Upper lobe of left lung (tissue), 6 donors: ENCODE measurements at regions not wholly inside any gene's neighbourhood (a gene's known extent, or its start where the extent isn't known, plus 50 kb on each side); places are given as distances from the start of the nearest gene placed in this dataset.

ENCODE experiments used
- ATAC-seq, 2 donors: fragments of 200-7000 bp; cut with Tn5 transposase; one replicate each; pipeline ENCODE4 v1.9.1; 2022; ENCODE audit warnings: mild to moderate bottlenecking in 2 of 2, moderate library complexity in 2 of 2; ENCODE audit not compliant: low FRiP score in 2 of 2
- DNase-seq, 2 donors: peaks; one replicate each; pipeline ENCODE4 v3.0.0-alpha.2; 2019 to 2020
- H3K27ac ChIP-seq, 4 donors: fragments of 200-600 bp; sonication (generic); one replicate each; pipeline ENCODE4 v1.5.1; 2016 to 2019
- H3K27me3 ChIP-seq, 4 donors: fragments of 200-600 bp; sonication (generic); one replicate each; pipeline ENCODE4 v1.5.1; 2017 to 2019
- H3K36me3 ChIP-seq, 4 donors: fragments of 200-600 bp; sonication (generic); one replicate each; pipeline ENCODE4 v1.5.1; 2016 to 2019
- H3K4me1 ChIP-seq, 4 donors: fragments of 200-600 bp; sonication (generic); one replicate each; pipeline ENCODE4 v1.5.1; 2018 to 2019
- H3K4me3 ChIP-seq, 4 donors: fragments of 200-600 bp; sonication (generic); one replicate each; pipeline ENCODE4 v1.5.1; 2017 to 2019; ENCODE audit warnings: mild to moderate bottlenecking in 2 of 4, moderate library complexity in 1 of 4
- H3K9me3 ChIP-seq, 4 donors: fragments of 200-600 bp; sonication (generic); one replicate each; pipeline ENCODE4 v1.5.1; 2018 to 2019
- EP300 ChIP-seq, 4 donors: sonication (generic); formaldehyde crosslinking; IDR thresholded peaks; one replicate each; pipeline ENCODE4 v1.5.1; 2017; ENCODE audit warnings: antibody characterized with exemption in 4 of 4, control low read depth in 2 of 4
- POLR2A ChIP-seq, 4 donors: fragments of 450-650 bp; IDR thresholded peaks; one replicate each; pipeline ENCODE4 v1.5.1; 2016 to 2017; ENCODE audit warnings: antibody characterized with exemption in 4 of 4, mild to moderate bottlenecking in 2 of 4
- POLR2AphosphoS5 ChIP-seq, 2 donors: sonication (generic); formaldehyde crosslinking; IDR thresholded peaks; one replicate each; pipeline ENCODE4 v1.5.1; 2017; ENCODE audit warnings: antibody characterized with exemption in 2 of 2
- WGBS, 2 donors: methylation state at CpG; one replicate each; pipeline ENCODE4 v1.1.5; 2017 to 2018; 5-methylcytosine and 5-hydroxymethylcytosine counted together
- TF ChIP-seq, protein P1 (sequence below), 6 experiments: fragments of 450-650 bp in 4 of 6; fragments of 200-600 bp in 2 of 6; sonication (generic) in 2 of 6; IDR thresholded peaks; one replicate each; pipeline ENCODE4 v1.5.1; 2016 to 2019; ENCODE audit warnings: antibody characterized with exemption in 6 of 6
- donor health status: DM: no; HTN: no; CAD: no; lungs with moderate emphysema.
- donor health status: DM: no; HTN: yes; CAD: no; lungs with severe emphysema.

DNA sequence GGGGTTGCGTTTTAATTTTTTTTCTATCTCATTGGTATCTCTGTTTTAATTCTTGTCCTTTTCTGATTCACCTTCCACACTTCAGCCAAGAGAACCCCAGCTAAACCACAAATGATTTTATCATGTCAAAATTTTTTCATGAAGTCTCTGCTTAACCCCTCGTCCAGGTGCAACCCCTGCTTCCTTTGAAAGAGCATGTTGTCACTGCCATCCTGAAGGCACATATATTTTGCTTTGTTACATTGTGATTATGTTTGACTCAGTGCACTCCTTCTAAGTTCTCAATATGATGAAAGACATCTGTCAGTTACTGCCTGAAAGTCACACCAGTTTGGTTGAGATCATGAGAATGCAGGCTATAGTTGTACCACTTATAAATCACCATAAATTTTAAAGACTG is 99.9 kb upstream of the FMR1 start:
- H3K9me3 ChIP-seq, result no peaks in the 10 kb centered on the region
- no peak overlapping the region for H3K27ac ChIP-seq
- WGBS, 2 donors, result 70 to 71% methylated on average over 2 of the region's 2 CpGs
- DNase-seq, result no peak
- no peaks in the 10 kb centered on the region for H3K4me1 ChIP-seq
- TF ChIP-seq EP300 (IDR thresholded peaks at IDR 0.05), result no peak
- TF ChIP-seq POLR2A (IDR thresholded peaks at IDR 0.05), result no peak
- TF ChIP-seq, protein P1, sequence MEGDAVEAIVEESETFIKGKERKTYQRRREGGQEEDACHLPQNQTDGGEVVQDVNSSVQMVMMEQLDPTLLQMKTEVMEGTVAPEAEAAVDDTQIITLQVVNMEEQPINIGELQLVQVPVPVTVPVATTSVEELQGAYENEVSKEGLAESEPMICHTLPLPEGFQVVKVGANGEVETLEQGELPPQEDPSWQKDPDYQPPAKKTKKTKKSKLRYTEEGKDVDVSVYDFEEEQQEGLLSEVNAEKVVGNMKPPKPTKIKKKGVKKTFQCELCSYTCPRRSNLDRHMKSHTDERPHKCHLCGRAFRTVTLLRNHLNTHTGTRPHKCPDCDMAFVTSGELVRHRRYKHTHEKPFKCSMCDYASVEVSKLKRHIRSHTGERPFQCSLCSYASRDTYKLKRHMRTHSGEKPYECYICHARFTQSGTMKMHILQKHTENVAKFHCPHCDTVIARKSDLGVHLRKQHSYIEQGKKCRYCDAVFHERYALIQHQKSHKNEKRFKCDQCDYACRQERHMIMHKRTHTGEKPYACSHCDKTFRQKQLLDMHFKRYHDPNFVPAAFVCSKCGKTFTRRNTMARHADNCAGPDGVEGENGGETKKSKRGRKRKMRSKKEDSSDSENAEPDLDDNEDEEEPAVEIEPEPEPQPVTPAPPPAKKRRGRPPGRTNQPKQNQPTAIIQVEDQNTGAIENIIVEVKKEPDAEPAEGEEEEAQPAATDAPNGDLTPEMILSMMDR (IDR thresholded peaks at IDR 0.05), result no peak
- no peak for TF ChIP-seq POLR2AphosphoS5 (IDR thresholded peaks at IDR 0.05)
- H3K36me3 ChIP-seq, result no peaks in the 10 kb centered on the region
- no peak for ATAC-seq
- no peak overlapping the region for H3K4me3 ChIP-seq
- H3K27me3 ChIP-seq, result no peaks in the 10 kb centered on the region

DNA sequence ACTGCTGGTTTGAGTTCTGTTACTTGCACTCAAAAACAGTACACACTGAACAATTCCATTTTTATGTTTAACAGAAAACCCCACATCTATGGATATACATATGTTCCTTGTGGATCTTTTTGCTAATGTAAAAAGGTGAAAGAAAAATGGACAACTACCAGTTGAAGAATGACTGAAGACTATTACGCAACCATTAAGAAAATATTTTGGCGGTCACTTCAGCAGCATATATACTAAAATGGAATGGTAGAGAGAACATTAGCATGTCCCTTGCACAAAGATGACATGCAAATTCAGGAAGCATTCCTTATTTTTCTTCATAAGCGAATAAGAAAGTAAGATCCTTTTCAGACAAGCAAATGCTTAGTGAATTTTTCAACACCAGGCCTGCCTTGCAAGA is 84.6 kb upstream of the FMR1 start:
- DNase-seq (no peak), ATAC-seq (no peak)
- peaks cover 0 to 10% (median 0%) of the 10 kb centered on the region in 4 donors for H3K9me3 ChIP-seq

DNA sequence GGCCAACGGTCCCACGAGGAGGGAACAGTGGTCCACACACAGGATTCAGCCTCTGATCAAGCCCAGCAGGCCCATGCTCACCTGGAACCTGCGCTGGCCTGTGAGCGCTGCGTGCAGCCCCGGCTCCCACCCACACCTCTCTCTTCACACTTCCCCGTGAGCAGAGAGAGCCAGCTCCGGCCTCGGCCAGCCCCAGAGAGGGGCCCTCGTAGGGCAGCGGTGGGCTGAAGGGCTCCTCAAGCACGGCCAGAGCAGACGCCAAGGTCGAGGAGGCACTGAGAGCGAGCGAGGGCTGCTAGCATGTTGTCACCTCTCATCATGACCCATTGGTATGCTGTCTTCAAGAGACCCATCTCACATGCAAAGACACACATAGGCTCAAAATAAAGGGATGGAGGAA is 83.0 kb upstream of the FMR1 start:
- DNase-seq (peak in 1 of 2 donors; percentile 55), ATAC-seq (no peak)
- Histone ChIP-seq H3K36me3 (no peaks in the 10 kb centered on the region), H3K27ac (no peak overlapping the region), H3K4me3 (no peak overlapping the region), H3K27me3 (no peaks in the 10 kb centered on the region), H3K9me3 (peaks cover 0 to 10% (median 0%) of the 10 kb centered on the region in 4 donors), H3K4me1 (no peaks in the 10 kb centered on the region)
- WGBS, 2 donors, result 88 to 100% methylated on average over 2 to 16 of the region's 16 CpGs
- TF ChIP-seq POLR2AphosphoS5 (IDR thresholded peaks at IDR 0.05) (no peak), EP300 (IDR thresholded peaks at IDR 0.05) (no peak), POLR2A (IDR thresholded peaks at IDR 0.05) (no peak)
- TF ChIP-seq, protein P1 (IDR thresholded peaks at IDR 0.05), result no peak

More for the DNA sequence above, 84.6 kb upstream of the FMR1 start:
- no peak overlapping the region for H3K4me3 ChIP-seq
- H3K4me1 ChIP-seq, result no peaks in the 10 kb centered on the region
- H3K27me3 ChIP-seq, result no peaks in the 10 kb centered on the region
- no peak for TF ChIP-seq EP300 (IDR thresholded peaks at IDR 0.05)
- TF ChIP-seq, protein P1 (IDR thresholded peaks at IDR 0.05), result no peak
- TF ChIP-seq POLR2AphosphoS5 (IDR thresholded peaks at IDR 0.05), result no peak
- H3K27ac ChIP-seq, result no peak overlapping the region
- WGBS, 2 donors, result 81 to 93% methylated on average over 3 of the region's 3 CpGs
- no peaks in the 10 kb centered on the region for H3K36me3 ChIP-seq

DNA sequence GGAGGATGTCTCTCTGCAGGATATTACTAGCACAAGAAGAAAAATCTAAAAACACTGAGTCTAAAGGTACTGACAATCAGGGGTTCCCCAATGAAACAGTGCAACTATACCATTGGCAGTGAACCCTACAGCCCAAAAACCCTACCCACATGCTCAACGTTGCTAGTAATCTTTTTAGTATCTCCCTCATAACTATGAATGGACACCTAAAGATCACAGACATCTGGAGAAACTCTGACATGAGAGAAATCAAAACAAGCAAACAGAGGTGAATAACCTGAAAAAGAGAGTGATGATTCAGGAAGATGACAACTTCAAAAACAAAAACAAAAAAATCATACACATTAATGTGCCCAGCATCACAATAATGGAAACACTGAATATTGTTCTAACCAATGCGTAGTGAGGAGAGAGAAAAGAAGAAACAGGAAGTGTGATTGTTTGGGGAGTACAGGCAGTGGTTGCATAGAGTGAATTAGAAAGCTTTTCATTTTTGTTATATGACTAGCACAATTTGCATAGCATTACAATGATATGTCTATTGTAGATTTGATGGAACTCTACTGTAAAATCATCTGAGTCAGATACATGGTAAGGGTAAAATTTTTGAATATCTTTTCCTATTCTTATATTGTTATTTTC is 78.9 kb upstream of the FMR1 start:
- ATAC-seq (no peak), DNase-seq (no peak)
- no peaks in the 10 kb centered on the region for H3K27me3 ChIP-seq
- no peaks in the 10 kb centered on the region for H3K36me3 ChIP-seq
- H3K27ac ChIP-seq, result no peak overlapping the region
- WGBS, 2 donors, result 43 to 54% methylated on average over 2 of the region's 2 CpGs
- TF ChIP-seq EP300 (IDR thresholded peaks at IDR 0.05), result no peak
- TF ChIP-seq POLR2AphosphoS5 (IDR thresholded peaks at IDR 0.05), result no peak
- TF ChIP-seq, protein P1 (IDR thresholded peaks at IDR 0.05), result no peak
- TF ChIP-seq POLR2A (IDR thresholded peaks at IDR 0.05), result no peak
- peaks cover 0 to 7% (median 0%) of the 10 kb centered on the region in 4 donors for H3K9me3 ChIP-seq
- H3K4me1 ChIP-seq, result no peaks in the 10 kb centered on the region
- H3K4me3 ChIP-seq, result no peak overlapping the region
